ENCODE measurements at regions not wholly inside any gene's neighbourhood (a gene's known extent, or its start where the extent isn't known, plus 50 kb on each side); places are given as distances from the start of the nearest gene placed in this dataset.
"Not testable (repeated sequence)": the region's sequence is repeated elsewhere in the genome, so short reads cannot be mapped to it uniquely, and the experiment has no call there.

GRCh38 chr10:94240901-94241300 lies 121.8 kb downstream of the NOC3L start:
- no peak for ATAC-seq (ENCODE audit: poor library complexity)
- no peak for DNase-seq
- intact Hi-C loops (cut with DNase I) = no loop called here

- ATAC-seq (ENCODE audit: poor library complexity) (no peak), DNase-seq (no peak)
- intact Hi-C loops (cut with DNase I) = no loop called here
Measured at GRCh38 chr10:94251098-94251497, 111.6 kb downstream of the NOC3L start.

- DNase-seq = no peak
- ATAC-seq (ENCODE audit: poor library complexity) = peak; percentile 57
- intact Hi-C loops (cut with DNase I) = no loop called here
Measured at GRCh38 chr10:94251568-94251967, 111.2 kb downstream of the NOC3L start.

- ATAC-seq (ENCODE audit: poor library complexity); intact Hi-C loops (cut with DNase I); DNase-seq: not testable (repeated sequence)
Measured at GRCh38 chr10:94257407-94257806, 105.3 kb downstream of the NOC3L start.

GRCh38 chr10:94260455-94260854 lies 102.3 kb downstream of the NOC3L start:
- intact Hi-C loops (cut with DNase I) = no loop called here
- ATAC-seq (ENCODE audit: poor library complexity) (no peak), DNase-seq (no peak)

- intact Hi-C loops (cut with DNase I) = no loop called here
- DNase-seq (no peak), ATAC-seq (ENCODE audit: poor library complexity) (no peak)
Measured at GRCh38 chr10:94264085-94264484, 98.7 kb downstream of the NOC3L start.

- DNase-seq (no peak), ATAC-seq (ENCODE audit: poor library complexity) (no peak)
- intact Hi-C loops (cut with DNase I) = no loop called here
Measured at GRCh38 chr10:94266091-94266490, 96.6 kb downstream of the NOC3L start.

- intact Hi-C loops (cut with DNase I) = no loop called here
- no peak for ATAC-seq (ENCODE audit: poor library complexity)
- no peak for DNase-seq
Measured at GRCh38 chr10:94268652-94269051, 94.1 kb downstream of the NOC3L start.

- peak; percentile 96 for ATAC-seq (ENCODE audit: poor library complexity)
- peak; percentile 69 for DNase-seq
- intact Hi-C loops (cut with DNase I) = no loop called here
Measured at GRCh38 chr10:94274142-94274787, 88.5 kb downstream of the NOC3L start.

GRCh38 chr10:94276140-94276539 lies 86.6 kb downstream of the NOC3L start:
- no peak for DNase-seq
- intact Hi-C loops (cut with DNase I) = no loop called here
- no peak for ATAC-seq (ENCODE audit: poor library complexity)

GRCh38 chr10:94277450-94277849 lies 85.3 kb downstream of the NOC3L start:
- ATAC-seq (ENCODE audit: poor library complexity) (no peak), DNase-seq (no peak)
- intact Hi-C loops (cut with DNase I) = no loop called here

- intact Hi-C loops (cut with DNase I) = no loop called here
- peak; percentile 84 for ATAC-seq (ENCODE audit: poor library complexity)
- DNase-seq = peak; percentile 53
Measured at GRCh38 chr10:94279835-94280709, 82.7 kb downstream of the NOC3L start.

- DNase-seq (no peak), ATAC-seq (ENCODE audit: poor library complexity) (no peak)
- intact Hi-C loops (cut with DNase I) = no loop called here
Measured at GRCh38 chr10:94281654-94282053, 81.1 kb downstream of the NOC3L start.

- ATAC-seq (ENCODE audit: poor library complexity) = no peak
- intact Hi-C loops (cut with DNase I) = no loop called here
- DNase-seq = no peak
Measured at GRCh38 chr10:94282369-94282768, 80.4 kb downstream of the NOC3L start.
